ENCODE measurements at regions not wholly inside any gene's neighbourhood (a gene's known extent, or its start where the extent isn't known, plus 50 kb on each side); places are given as distances from the start of the nearest gene placed in this dataset.

GRCh38 chr7:153065051-153065450 lies 305.5 kb downstream of the ACTR3B start:
- no peak for TF ChIP-seq POLR2A (IDR thresholded peaks at IDR 0.05)
- no peak for TF ChIP-seq CTCF (IDR thresholded peaks at IDR 0.05)
